ENCODE measurements at regions not wholly inside any gene's neighbourhood (a gene's known extent, or its start where the extent isn't known, plus 50 kb on each side); places are given as distances from the start of the nearest gene placed in this dataset.

DNA sequence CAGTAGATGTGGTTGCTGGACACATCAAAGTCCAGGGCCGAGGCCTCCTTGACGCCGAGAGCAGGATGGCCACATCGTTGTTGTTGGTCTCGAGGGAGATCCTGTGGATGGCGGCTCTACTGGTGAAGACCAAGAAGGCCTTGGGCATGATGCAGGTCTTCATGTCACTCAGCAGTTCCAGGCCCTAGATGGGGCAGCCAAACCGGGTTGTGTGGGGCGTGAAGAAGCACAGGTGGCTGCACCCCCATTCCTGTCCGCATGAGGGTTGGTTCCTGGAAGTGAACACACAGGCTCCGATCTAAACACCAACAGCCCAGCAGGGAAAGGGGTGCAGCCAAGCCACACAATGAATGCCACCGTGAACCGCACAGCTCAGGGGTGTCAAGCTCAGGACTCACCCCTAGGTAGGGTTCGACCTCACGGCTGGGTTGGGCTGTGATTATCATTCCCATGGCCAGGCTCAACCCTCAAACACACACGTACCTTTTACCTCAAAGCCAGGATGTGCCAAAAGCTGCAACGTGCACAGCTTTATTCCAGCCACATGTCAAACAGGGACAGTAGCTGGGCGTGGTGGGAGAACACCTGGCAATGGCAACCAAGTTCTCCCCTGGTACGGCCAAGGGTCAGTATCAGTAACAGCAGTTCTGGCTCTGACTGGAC is 132.3 kb downstream of the CRYBB2 start:
- ATAC-seq = no peak

- no peak for ATAC-seq
Observed at GRCh38 chr22:25352294-25352680, 132.8 kb downstream of the CRYBB2 start.

DNA sequence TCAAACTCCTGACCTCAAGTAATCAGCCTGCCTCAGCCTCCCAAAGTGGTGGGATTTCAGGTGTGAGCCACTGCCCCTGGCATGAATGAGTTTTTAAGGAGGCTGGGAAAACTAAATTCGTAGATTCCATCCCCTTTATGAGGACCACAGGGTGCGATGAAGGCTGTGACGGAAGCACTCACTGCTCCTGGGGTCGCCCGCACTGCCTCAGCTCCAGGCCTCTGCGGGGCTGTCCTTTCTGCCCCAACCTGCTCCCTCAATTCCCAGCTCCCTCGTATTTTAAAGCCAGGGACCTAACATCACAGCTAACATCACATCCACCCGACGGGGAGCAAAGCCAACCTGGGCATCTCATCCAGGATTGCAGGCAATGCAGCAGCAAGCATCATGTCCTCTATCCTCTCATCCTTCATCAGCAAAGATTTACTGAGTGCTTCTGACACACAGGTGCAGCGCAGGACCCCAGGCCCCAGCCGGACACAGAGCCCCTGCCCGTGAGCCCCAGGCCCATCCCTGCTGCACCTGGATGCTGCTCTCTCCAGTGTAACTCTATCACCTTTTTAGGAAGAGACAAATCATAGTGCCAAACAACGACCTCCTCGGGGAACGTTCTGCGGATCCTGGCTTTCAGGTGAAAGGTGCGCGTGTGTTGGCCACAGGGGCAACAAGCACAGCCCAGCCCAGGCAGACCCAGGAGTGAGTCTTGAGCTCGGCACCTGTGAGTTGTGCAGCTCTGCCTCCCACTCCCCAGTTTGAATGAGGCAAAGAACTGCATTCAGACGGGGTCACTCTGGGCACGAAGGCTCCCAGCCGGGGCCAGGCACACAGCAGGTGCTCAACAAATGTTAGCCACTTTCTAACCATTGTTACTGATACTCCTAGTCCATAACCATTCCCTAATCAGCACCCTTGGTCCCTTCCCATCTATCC is 134.3 kb downstream of the CRYBB2 start:
- ATAC-seq = no peak

DNA sequence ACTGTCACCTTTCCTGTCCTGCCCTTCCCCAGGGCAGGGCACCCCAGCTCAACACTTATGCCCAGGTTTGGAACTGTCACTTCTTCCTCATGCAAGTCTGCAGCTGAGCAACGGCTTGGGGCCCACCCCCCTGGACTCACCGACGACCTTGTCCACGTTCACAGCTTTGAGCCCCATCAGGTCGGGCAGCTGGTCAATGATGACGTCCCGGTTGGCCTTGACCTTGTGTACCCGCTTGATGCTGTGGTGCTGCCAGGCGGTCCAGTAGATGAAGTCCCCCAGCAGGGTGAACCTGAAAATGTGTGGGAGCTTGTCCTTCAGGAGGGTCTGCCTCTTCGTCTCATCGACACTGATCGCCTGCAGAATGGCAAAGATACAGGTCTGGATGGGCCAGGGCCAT is 135.0 kb downstream of the CRYBB2 start:
- ATAC-seq = no peak

GRCh38 chr22:25357132-25357455 is 137.7 kb downstream of the CRYBB2 start:
- ATAC-seq = no peak

DNA sequence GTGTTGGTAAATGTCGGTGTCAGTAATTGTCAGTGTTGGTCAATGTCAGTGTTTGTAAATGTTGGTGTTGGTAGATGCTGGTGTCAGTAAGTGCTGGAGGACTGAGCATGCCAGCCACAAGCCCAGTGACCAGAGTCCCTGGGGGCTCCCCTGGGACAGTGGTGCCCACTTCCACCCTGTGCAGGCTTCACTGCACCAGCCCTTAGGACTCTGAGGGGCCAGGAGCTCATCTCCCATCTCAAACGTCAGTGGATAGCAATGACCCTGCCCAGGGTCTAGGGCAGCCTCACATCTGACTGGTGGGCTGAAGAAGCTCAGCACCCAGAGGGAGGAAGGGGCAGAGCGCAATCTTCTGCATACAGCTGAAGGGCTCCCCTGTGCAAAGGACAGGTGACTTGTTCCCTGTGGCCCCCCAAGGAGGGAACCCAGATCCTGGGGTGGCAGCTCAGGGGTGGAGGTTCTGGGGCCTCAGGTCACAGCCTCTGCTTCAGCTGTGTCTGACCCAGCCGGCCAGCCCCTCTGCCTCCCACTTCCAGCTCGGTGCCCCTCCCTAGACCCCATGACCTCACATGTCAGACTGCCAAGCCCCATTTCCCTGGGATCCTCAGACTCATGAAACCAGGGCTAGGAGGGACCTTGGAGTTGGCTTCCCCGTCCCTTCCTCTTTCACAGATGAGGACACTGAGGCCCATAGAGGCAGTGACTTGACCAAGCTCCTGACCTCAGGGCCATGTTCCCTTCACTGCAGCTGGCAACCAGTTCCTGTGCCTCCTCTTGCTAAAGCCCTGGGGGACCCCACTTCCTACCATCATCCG is 138.4 kb downstream of the CRYBB2 start:
- no peak for ATAC-seq

DNA sequence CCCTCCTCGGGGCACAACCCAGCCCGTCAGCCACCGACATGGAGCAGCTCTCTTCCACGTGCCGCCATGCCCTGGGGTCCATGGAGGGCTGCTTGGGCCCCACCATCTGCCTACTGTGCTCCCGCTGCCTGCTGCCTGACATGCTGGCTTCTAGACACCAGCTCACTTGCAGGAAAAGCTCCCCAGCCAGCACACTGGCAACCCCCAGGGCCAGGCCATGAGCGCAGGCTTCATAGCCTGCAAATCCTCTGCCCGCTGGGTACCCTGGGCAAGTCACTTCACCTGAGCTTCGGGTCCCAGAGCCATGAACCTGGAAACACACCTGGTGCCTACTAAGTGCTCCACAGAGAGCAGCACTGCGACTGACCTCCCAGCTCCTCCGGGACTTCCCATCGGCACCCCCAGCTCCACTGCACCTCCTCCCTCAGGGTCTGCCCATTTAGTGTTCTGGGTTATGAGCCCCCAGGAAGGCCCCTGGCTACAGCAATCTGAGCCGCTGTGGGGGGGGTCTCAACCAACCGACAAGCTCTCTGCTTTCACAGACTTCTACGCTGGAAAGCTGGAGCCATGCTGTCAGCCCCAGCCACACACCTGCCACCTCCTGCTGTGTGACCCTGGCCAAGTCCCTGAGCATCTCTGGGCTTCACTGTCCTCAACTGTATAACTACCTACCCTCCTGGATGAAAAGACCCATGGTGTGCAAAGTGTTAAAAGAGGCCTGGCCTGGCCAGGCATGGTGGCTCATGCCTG is 139.2 kb downstream of the CRYBB2 start:
- no peak for ATAC-seq

- no peak for ATAC-seq
Observed at GRCh38 chr22:25359601-25360261, 140.3 kb downstream of the CRYBB2 start.

DNA sequence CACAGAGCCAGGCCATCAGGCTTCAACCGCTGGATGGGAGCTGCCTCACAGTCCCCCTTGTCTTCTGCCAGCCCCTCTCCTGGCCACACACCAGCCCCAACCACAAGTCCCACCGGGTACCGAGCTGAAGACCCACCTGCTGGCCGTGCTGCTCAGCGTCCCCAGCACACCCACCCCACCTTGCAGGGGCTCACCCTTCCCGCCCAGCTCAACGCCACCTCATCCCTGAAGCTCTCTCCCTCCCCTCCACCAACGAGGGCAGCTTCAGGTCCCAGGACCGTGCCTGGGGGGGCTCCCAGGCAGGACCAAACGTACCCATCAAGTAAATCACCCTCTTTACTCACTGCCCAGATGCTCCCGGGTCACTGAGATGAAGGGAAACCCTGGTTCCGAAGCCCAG is 141.0 kb downstream of the CRYBB2 start:
- no peak for ATAC-seq

DNA sequence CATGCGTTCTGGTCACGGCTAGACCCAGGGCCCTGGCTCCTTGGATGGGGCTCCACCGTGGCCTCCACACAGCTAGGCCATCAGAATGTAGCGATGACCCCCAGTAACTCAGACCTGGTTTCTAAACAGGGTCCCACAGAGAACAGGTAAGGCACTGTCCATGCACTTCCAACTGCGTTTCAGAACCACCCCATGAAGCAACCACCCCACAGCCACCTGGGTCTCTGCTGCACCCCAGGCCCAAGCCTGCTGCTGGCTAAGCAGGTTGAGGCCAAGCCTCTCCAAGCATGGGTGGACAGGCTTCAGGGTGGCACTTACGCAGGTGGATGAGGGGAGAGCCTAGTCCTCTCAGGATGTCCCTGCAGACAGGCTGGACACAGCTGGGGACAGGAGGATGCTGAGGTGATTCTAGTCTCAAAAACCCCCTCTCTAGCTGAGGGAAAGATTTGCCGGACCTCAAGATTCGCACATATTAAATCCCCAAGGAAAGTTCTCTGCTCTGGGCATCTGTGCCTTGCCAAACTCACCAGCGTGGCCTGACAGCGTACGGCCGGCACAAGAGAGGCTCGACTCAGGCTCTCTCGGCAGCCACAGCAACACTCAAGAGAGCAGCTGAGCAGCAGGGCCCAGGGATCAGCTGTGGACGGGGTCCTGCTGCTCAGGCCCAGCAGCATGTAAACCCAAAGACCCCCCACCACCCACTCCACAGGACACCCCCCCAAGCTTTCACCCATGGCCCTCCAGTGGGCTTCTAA is 141.6 kb downstream of the CRYBB2 start:
- ATAC-seq = no peak

DNA sequence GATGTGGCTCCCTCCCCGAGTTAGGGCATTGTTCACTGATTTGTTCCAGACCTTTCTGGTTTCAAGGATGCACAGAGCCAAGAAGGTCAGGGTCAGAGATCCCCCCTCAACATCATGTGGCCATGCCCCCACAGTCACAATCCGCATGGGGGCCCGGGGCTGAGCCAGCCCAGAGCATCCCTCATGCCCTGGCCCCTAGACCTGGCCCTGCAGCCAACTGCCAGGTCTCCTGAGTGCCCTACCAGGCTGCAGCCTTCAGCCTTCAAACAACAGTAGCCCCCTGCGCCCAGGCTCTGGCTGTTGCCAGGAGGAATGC is 142.4 kb downstream of the CRYBB2 start:
- no peak for ATAC-seq

GRCh38 chr22:25362215-25362882 is 142.9 kb downstream of the CRYBB2 start:
- ATAC-seq = peak; percentile 54 to 60

- ATAC-seq = no peak
Observed at GRCh38 chr22:25362883-25363240, 143.4 kb downstream of the CRYBB2 start.

DNA sequence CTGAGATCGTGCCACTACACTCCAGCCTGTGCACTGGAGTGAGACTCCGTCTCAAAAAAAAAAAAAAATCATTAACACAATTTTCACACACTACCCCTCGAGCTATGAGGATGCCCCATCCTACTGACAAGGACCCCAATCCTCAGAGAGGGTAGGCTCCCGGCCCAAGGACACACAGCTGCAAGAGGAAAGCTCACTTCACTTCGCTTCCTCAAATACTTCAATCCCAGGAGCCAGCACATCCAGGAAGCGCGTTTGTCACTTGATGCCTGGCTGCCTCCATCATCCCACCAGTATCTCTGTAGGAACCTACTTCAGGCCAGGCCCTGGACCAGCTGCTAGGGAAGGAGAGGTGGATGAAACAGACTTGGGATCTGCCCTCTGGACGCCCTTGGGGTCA is 144.0 kb downstream of the CRYBB2 start:
- ATAC-seq = no peak

DNA sequence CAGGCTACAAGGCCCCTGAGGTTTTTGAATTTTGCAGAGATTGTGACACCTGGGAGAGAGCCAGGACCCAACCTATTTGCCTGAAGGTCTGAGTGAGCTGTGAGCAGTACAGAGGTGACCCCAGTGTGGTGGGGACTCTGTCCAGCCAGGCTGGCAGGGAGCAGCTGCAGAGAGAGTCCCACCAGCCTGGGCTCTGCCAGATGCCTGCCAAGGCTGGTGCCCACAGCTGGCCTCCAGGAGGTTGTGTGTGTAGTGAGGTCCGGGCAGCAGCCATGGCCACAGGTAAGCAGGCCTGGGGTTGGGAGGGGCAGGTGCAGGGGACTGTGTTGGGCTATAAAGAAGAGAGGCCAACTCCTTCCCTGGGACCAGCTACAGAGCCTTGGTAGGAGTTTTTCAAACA is 144.8 kb downstream of the CRYBB2 start:
- ATAC-seq = no peak

GRCh38 chr22:25364736-25365241 is 145.3 kb downstream of the CRYBB2 start:
- ATAC-seq = no peak

DNA sequence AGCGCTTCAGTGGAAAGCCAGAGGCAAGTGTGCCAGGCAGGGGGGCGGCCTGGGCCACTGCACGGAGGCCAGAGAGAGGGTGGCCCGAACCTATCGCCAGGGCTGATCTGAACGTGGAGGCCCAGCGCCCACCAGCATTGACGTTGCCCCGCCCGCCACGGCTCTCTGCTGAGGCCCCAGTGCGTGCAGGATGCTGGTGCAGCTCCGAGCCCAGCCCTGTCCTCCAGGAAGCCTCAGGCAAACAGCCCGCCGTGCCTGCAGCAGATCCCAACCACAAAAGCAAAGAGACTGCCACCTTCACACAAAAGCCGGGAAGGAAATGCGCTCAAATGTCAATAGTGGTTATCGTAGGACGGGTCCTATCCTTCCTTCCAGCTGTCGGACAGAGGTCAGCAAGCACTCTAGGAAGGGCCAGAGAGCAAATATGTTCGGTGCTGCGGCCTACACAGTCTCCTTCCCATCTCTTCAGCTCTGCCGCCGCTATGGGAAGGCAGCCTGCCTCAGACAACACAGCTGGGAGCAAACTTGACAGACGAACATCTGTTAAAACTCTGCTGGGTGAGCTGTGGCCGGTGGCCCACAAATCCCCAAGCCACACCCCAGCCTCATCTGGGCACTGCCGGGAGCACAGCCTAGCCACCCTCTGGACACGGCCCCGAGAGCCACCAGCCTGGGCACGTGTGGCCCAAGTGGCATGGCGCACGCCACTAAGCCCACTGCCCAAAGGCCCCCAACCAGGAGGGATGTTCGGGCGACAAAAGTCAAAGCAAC is 146.2 kb downstream of the CRYBB2 start:
- no peak for ATAC-seq

- no peak for ATAC-seq
Observed at GRCh38 chr22:25366408-25366807, 147.0 kb downstream of the CRYBB2 start.

DNA sequence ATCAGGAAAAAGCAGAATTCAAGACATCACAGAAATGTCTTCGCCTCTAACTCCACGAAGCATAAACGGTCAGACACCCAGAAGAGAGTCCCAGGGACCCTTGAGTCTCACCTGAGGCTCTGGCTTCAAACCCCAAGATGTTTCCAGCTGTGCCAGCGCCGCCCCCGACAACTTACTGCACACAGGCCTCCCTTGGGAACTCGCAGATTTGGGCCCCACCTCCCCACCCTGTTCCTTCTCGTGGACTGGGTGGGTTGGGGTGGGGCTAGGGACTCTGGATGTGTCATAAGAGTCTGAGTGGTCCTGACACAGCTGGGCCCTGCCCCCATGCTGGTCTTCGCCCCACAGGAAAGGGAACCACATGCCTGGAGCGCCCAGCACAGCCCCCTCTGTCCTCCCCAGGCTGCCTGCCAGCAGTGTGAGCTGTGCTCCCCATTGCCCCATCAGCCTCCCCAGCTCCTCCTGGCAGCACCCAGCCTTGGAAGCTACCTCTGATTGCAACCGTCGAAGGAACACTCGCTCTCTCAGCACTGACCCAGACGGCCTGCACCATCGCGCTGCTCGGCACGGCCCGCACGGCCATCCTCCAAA is 147.5 kb downstream of the CRYBB2 start:
- no peak for ATAC-seq

GRCh38 chr22:25367756-25368155 is 148.3 kb downstream of the CRYBB2 start:
- ATAC-seq = no peak
